Panc1 (cell line): ENCODE measurements at regions not wholly inside any gene's neighbourhood (a gene's known extent, or its start where the extent isn't known, plus 50 kb on each side); places are given as distances from the start of the nearest gene placed in this dataset.

Experiments
- POLR2AphosphoS5 ChIP-seq: IDR thresholded peaks from 2 replicates; pipeline ENCODE4 v1.6.1; 2012; ENCODE audit warnings: mild to moderate bottlenecking, low read depth, low read length, moderate library complexity
- TCF7L2 ChIP-seq: IDR thresholded peaks from 2 replicates; pipeline ENCODE4 v1.6.1; 2011; ENCODE audit warnings: mild to moderate bottlenecking, low read depth, low read length, inconsistent platforms
- TF ChIP-seq, protein P1 (sequence below): fragments of 450-650 bp; IDR thresholded peaks from 2 replicates; pipeline ENCODE4 v1.5.1; 2017; ENCODE audit warnings: mild to moderate bottlenecking

- TF ChIP-seq, protein P1, sequence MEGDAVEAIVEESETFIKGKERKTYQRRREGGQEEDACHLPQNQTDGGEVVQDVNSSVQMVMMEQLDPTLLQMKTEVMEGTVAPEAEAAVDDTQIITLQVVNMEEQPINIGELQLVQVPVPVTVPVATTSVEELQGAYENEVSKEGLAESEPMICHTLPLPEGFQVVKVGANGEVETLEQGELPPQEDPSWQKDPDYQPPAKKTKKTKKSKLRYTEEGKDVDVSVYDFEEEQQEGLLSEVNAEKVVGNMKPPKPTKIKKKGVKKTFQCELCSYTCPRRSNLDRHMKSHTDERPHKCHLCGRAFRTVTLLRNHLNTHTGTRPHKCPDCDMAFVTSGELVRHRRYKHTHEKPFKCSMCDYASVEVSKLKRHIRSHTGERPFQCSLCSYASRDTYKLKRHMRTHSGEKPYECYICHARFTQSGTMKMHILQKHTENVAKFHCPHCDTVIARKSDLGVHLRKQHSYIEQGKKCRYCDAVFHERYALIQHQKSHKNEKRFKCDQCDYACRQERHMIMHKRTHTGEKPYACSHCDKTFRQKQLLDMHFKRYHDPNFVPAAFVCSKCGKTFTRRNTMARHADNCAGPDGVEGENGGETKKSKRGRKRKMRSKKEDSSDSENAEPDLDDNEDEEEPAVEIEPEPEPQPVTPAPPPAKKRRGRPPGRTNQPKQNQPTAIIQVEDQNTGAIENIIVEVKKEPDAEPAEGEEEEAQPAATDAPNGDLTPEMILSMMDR, result no peak
- TF ChIP-seq POLR2AphosphoS5 (no peak), TCF7L2 (no peak)
Measured at GRCh38 chrX:139091066-139091465, 379.5 kb upstream of the FGF13 start.
